GM04503 (cell line): ENCODE measurements at regions not wholly inside any gene's neighbourhood (a gene's known extent, or its start where the extent isn't known, plus 50 kb on each side); places are given as distances from the start of the nearest gene placed in this dataset.
"Not testable (repeated sequence)": the region's sequence is repeated elsewhere in the genome, so short reads cannot be mapped to it uniquely, and the experiment has no call there.

ENCODE experiments used
- DNase-seq: peaks from one replicate; pipeline ENCODE4 v3.0.0-alpha.2; 2012; ENCODE audit warnings: low read depth

GRCh38 chr18:73535990-73536389, 611.6 kb downstream of the FBXO15 start:
- DNase-seq: no peak

- no peak for DNase-seq
These were observed 612.4 kb downstream of the FBXO15 start for GRCh38 chr18:73535189-73535588.

- DNase-seq: no peak
These were observed 616.0 kb downstream of the FBXO15 start for GRCh38 chr18:73531601-73532000.

GRCh38 chr18:73528066-73528465, 619.6 kb downstream of the FBXO15 start:
- DNase-seq: no peak

GRCh38 chr18:73520229-73520628, 627.4 kb downstream of the FBXO15 start:
- DNase-seq: no peak

- not testable (repeated sequence) for DNase-seq
These were observed 631.6 kb downstream of the FBXO15 start for GRCh38 chr18:73516056-73516455.

- DNase-seq: no peak
These were observed 633.2 kb downstream of the FBXO15 start for GRCh38 chr18:73514449-73514848.

GRCh38 chr18:73511771-73512503, 635.7 kb downstream of the FBXO15 start:
- no peak for DNase-seq

- DNase-seq: no peak
These were observed 638.2 kb downstream of the FBXO15 start for GRCh38 chr18:73509460-73509859.

- DNase-seq: no peak
These were observed 635.5 kb upstream of the NETO1 start for GRCh38 chr18:73503326-73503725.

- DNase-seq: no peak
These were observed 620.2 kb upstream of the NETO1 start for GRCh38 chr18:73487966-73488365.

GRCh38 chr18:73485166-73485565, 617.4 kb upstream of the NETO1 start:
- no peak for DNase-seq

- DNase-seq: no peak
These were observed 615.1 kb upstream of the NETO1 start for GRCh38 chr18:73482901-73483300.

GRCh38 chr18:73479477-73479876, 611.7 kb upstream of the NETO1 start:
- DNase-seq: no peak

- no peak for DNase-seq
These were observed 610.4 kb upstream of the NETO1 start for GRCh38 chr18:73478191-73478590.

GRCh38 chr18:73476031-73476430, 608.2 kb upstream of the NETO1 start:
- no peak for DNase-seq

- peak; percentile 3 for DNase-seq
These were observed 594.3 kb upstream of the NETO1 start for GRCh38 chr18:73462092-73462491.

GRCh38 chr18:73461780-73462059, 593.9 kb upstream of the NETO1 start:
- no peak for DNase-seq

- DNase-seq: no peak
These were observed 593.4 kb upstream of the NETO1 start for GRCh38 chr18:73461038-73461779.

- DNase-seq: peak; percentile 8
These were observed 590.6 kb upstream of the NETO1 start for GRCh38 chr18:73458186-73458964.

GRCh38 chr18:73456643-73457042, 588.9 kb upstream of the NETO1 start:
- no peak for DNase-seq

GRCh38 chr18:73452866-73453265, 585.1 kb upstream of the NETO1 start:
- no peak for DNase-seq

GRCh38 chr18:73446502-73446901, 578.7 kb upstream of the NETO1 start:
- DNase-seq: no peak
